Upper lobe of right lung (tissue), 1 donor: ENCODE measurements at regions not wholly inside any gene's neighbourhood (a gene's known extent, or its start where the extent isn't known, plus 50 kb on each side); places are given as distances from the start of the nearest gene placed in this dataset.

Source experiments
- ATAC-seq: fragments of 200-7000 bp; cut with Tn5 transposase; one replicate; pipeline ENCODE4 v1.9.1; 2020; ENCODE audit warnings: mild to moderate bottlenecking, moderate library complexity
- DNase-seq: peaks from one replicate; pipeline ENCODE4 v3.0.0-alpha.2; 2020
- H3K27ac ChIP-seq: fragments of 200-600 bp; one replicate; pipeline ENCODE4 v1.8.0; 2022
- H3K27me3 ChIP-seq: fragments of 200-600 bp; one replicate; pipeline ENCODE4 v1.8.0; 2022; ENCODE audit warnings: mild to moderate bottlenecking
- H3K36me3 ChIP-seq: fragments of 200-600 bp; one replicate; pipeline ENCODE4 v1.8.0; 2022
- H3K4me1 ChIP-seq: fragments of 200-600 bp; one replicate; pipeline ENCODE4 v1.8.0; 2022
- H3K4me3 ChIP-seq: fragments of 200-600 bp; one replicate; pipeline ENCODE4 v1.8.0; 2022; ENCODE audit warnings: mild to moderate bottlenecking
- H3K9me3 ChIP-seq: fragments of 200-600 bp; one replicate; pipeline ENCODE4 v1.8.0; 2022
- CTCF ChIP-seq: fragments of 200-600 bp; IDR thresholded peaks from one replicate; pipeline ENCODE4 v1.8.0; 2022; ENCODE audit warnings: antibody characterized with exemption
- intact Hi-C: fragments of 100-400 bp; cut with DNase I; formaldehyde crosslinking; loops from one replicate; pipeline ENCODE4 v1.11.0; 2022
- donor health status: DM: no; HTN: yes; CAD: no; lungs with severe emphysema.

- ATAC-seq = no peak
Observed at GRCh38 chrX:137352101-137352660, 213.7 kb upstream of the ZIC3 start.

GRCh38 chrX:137342969-137343368 is 223.0 kb upstream of the ZIC3 start:
- H3K9me3 ChIP-seq = no peaks in the 10 kb centered on the region
- no peak overlapping the region for H3K27ac ChIP-seq
- no peak for ATAC-seq
- TF ChIP-seq CTCF = no peak
- no peaks in the 10 kb centered on the region for H3K36me3 ChIP-seq
- no peak overlapping the region for H3K4me3 ChIP-seq
- H3K27me3 ChIP-seq = no peaks in the 10 kb centered on the region
- H3K4me1 ChIP-seq = no peaks in the 10 kb centered on the region
- intact Hi-C loops = no loop called here
- no peak for DNase-seq

More at GRCh38 chrX:137352101-137352660, 213.7 kb upstream of the ZIC3 start:
- intact Hi-C loops = no loop called here
- H3K27me3 ChIP-seq = no peaks in the 10 kb centered on the region
- no peaks in the 10 kb centered on the region for H3K4me1 ChIP-seq
- no peak overlapping the region for H3K27ac ChIP-seq
- H3K36me3 ChIP-seq = no peaks in the 10 kb centered on the region
- no peaks in the 10 kb centered on the region for H3K9me3 ChIP-seq
- H3K4me3 ChIP-seq = no peak overlapping the region
- no peak for DNase-seq
- TF ChIP-seq CTCF = no peak

- Histone ChIP-seq H3K4me1 (no peaks in the 10 kb centered on the region), H3K4me3 (no peak overlapping the region), H3K27me3 (no peaks in the 10 kb centered on the region), H3K27ac (no peak overlapping the region), H3K36me3 (no peaks in the 10 kb centered on the region), H3K9me3 (no peaks in the 10 kb centered on the region)
- DNase-seq (no peak), ATAC-seq (no peak)
- no peak for TF ChIP-seq CTCF
- intact Hi-C loops = no loop called here
Observed at GRCh38 chrX:137313627-137314026, 252.3 kb upstream of the ZIC3 start.

GRCh38 chrX:137305404-137305803 is 260.5 kb upstream of the ZIC3 start:
- no peak for TF ChIP-seq CTCF
- no peaks in the 10 kb centered on the region for H3K4me1 ChIP-seq
- no peaks in the 10 kb centered on the region for H3K9me3 ChIP-seq
- DNase-seq = no peak
- no peak overlapping the region for H3K27ac ChIP-seq
- intact Hi-C loops = no loop called here
- H3K4me3 ChIP-seq = no peak overlapping the region
- no peaks in the 10 kb centered on the region for H3K27me3 ChIP-seq
- no peaks in the 10 kb centered on the region for H3K36me3 ChIP-seq
- no peak for ATAC-seq

GRCh38 chrX:137297167-137297566 is 263.4 kb upstream of the GPR101 start:
- H3K4me1 ChIP-seq = no peaks in the 10 kb centered on the region
- no peaks in the 10 kb centered on the region for H3K27me3 ChIP-seq
- TF ChIP-seq CTCF = no peak
- H3K36me3 ChIP-seq = no peaks in the 10 kb centered on the region
- H3K27ac ChIP-seq = no peak overlapping the region
- H3K9me3 ChIP-seq = no peaks in the 10 kb centered on the region
- no peak overlapping the region for H3K4me3 ChIP-seq
- ATAC-seq (no peak), DNase-seq (no peak)
- intact Hi-C loops = no loop called here

- H3K9me3 ChIP-seq = no peaks in the 10 kb centered on the region
Observed at GRCh38 chrX:137290011-137290410, 256.2 kb upstream of the GPR101 start.

More at GRCh38 chrX:137290011-137290410, 256.2 kb upstream of the GPR101 start:
- no peaks in the 10 kb centered on the region for H3K36me3 ChIP-seq
- no peak overlapping the region for H3K4me3 ChIP-seq
- no peaks in the 10 kb centered on the region for H3K27me3 ChIP-seq
- ATAC-seq (no peak), DNase-seq (no peak)
- intact Hi-C loops = no loop called here
- no peak overlapping the region for H3K27ac ChIP-seq
- H3K4me1 ChIP-seq = no peaks in the 10 kb centered on the region
- no peak for TF ChIP-seq CTCF
